OCI-LY1 (cell line): ENCODE measurements at regions not wholly inside any gene's neighbourhood (a gene's known extent, or its start where the extent isn't known, plus 50 kb on each side); places are given as distances from the start of the nearest gene placed in this dataset.

Source experiments
- CTCF ChIP-seq: fragments of 200-600 bp; sonication (generic), shearing (Covaris generic); IDR thresholded peaks from 2 replicates; pipeline ENCODE4 v1.5.1; 2017; ENCODE audit warnings: mild to moderate bottlenecking, antibody characterized with exemption, low read length, moderate library complexity, mixed read lengths
- EZH2 ChIP-seq: fragments of 200-600 bp; sonication (generic), shearing (Covaris generic); IDR thresholded peaks from 2 replicates; pipeline ENCODE4 v1.8.0; 2017; ENCODE audit warnings: borderline replicate concordance, mixed run types, mild to moderate bottlenecking, antibody characterized with exemption, low read length, moderate library complexity, mixed read lengths

GRCh38 chr2:240239325-240239724 is 98.9 kb upstream of the OTOS start:
- TF ChIP-seq CTCF (no peak), EZH2 (no peak)
